ENCODE measurements at regions not wholly inside any gene's neighbourhood (a gene's known extent, or its start where the extent isn't known, plus 50 kb on each side); places are given as distances from the start of the nearest gene placed in this dataset.
"Not testable (repeated sequence)": the region's sequence is repeated elsewhere in the genome, so short reads cannot be mapped to it uniquely, and the experiment has no call there.

GRCh38 chr14:38973083-38973700 is 129.8 kb downstream of the SEC23A start:
- peak in 1 of 2 experiments; percentile 8 for DNase-seq

GRCh38 chr14:38972511-38972910 is 130.5 kb downstream of the SEC23A start:
- DNase-seq: no peak

GRCh38 chr14:38971258-38971921 is 131.6 kb downstream of the SEC23A start:
- no peak for DNase-seq

- no peak for DNase-seq
Measured at GRCh38 chr14:38964630-38965029, 138.4 kb downstream of the SEC23A start.

GRCh38 chr14:38960946-38961531 is 142.0 kb downstream of the SEC23A start:
- no peak for DNase-seq

GRCh38 chr14:38959021-38959420 is 144.0 kb downstream of the SEC23A start:
- DNase-seq: no peak

- no peak for DNase-seq
Measured at GRCh38 chr14:38958589-38958988, 144.4 kb downstream of the SEC23A start.

GRCh38 chr14:38951451-38951850 is 151.6 kb downstream of the SEC23A start:
- no peak for DNase-seq

GRCh38 chr14:38950676-38951075 is 152.4 kb downstream of the SEC23A start:
- no peak for DNase-seq

GRCh38 chr14:38948576-38948975 is 154.5 kb downstream of the SEC23A start:
- DNase-seq: no peak

- peak; percentile 85 to 93 for DNase-seq
Measured at GRCh38 chr14:38948171-38948570, 154.9 kb downstream of the SEC23A start.

- DNase-seq: no peak
Measured at GRCh38 chr14:38947343-38947742, 155.7 kb downstream of the SEC23A start.

GRCh38 chr14:38944691-38945090 is 158.3 kb downstream of the SEC23A start:
- no peak for DNase-seq

- no peak for DNase-seq
Measured at GRCh38 chr14:38941488-38941887, 161.5 kb downstream of the SEC23A start.

- not testable (repeated sequence) for DNase-seq
Measured at GRCh38 chr14:38932653-38933000, 170.4 kb downstream of the SEC23A start.

GRCh38 chr14:38931969-38932652 is 170.9 kb downstream of the SEC23A start:
- DNase-seq: peak in 1 of 2 experiments; percentile 7

- DNase-seq: no peak
Measured at GRCh38 chr14:38930898-38931297, 172.1 kb downstream of the SEC23A start.

GRCh38 chr14:38930022-38930421 is 173.0 kb downstream of the SEC23A start:
- no peak for DNase-seq

GRCh38 chr14:38929416-38929815 is 173.6 kb downstream of the SEC23A start:
- DNase-seq: no peak

- not testable (repeated sequence) for DNase-seq
Measured at GRCh38 chr14:38921893-38922292, 181.1 kb downstream of the SEC23A start.

GRCh38 chr14:38915125-38915524 is 187.9 kb downstream of the SEC23A start:
- no peak for DNase-seq

- DNase-seq: no peak
Measured at GRCh38 chr14:38910092-38910491, 192.9 kb downstream of the SEC23A start.

- DNase-seq: no peak
Measured at GRCh38 chr14:38904959-38905358, 198.1 kb downstream of the SEC23A start.

- DNase-seq: no peak
Measured at GRCh38 chr14:38901791-38902190, 201.2 kb downstream of the SEC23A start.
